SU-DHL-6 (cell line): ENCODE measurements at regions not wholly inside any gene's neighbourhood (a gene's known extent, or its start where the extent isn't known, plus 50 kb on each side); places are given as distances from the start of the nearest gene placed in this dataset.

Experiments
- EZH2phosphoT487 ChIP-seq: fragments of 200-600 bp; sonication (generic), shearing (Covaris generic); conservative IDR thresholded peaks from 2 replicates; pipeline ENCODE4 v1.6.1; 2018; ENCODE audit warnings: mild to moderate bottlenecking, antibody characterized with exemption, low read length, moderate library complexity, mixed read lengths
- TF ChIP-seq, protein P1 (sequence below): fragments of 200-600 bp; sonication (generic); IDR thresholded peaks from one replicate; pipeline ENCODE4 v1.5.1; 2017; ENCODE audit warnings: antibody characterized with exemption, mild to moderate bottlenecking, low read length, moderate library complexity; ENCODE audit not compliant: insufficient read depth, poor library complexity, severe bottlenecking

DNA sequence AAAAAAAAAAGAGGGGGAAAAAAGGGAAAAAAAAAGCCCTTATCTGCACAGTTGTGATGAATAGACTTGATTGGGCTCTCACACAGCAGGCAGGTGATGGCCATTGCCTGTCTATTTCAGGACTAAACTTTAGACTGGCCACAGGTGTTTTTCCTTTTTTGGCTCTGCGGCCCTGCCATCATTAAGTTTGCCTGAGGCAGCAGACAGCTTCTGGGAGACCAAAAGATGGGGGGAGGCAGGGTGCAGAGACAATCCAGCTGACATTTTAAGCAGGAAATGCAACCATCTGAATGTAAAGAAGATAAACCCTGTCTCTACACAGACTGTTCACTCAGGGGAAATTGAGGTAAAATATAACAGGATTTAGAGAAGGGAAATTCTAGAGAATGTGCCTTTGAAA, 295.0 kb upstream of the KCNH8 start:
- TF ChIP-seq, protein P1, sequence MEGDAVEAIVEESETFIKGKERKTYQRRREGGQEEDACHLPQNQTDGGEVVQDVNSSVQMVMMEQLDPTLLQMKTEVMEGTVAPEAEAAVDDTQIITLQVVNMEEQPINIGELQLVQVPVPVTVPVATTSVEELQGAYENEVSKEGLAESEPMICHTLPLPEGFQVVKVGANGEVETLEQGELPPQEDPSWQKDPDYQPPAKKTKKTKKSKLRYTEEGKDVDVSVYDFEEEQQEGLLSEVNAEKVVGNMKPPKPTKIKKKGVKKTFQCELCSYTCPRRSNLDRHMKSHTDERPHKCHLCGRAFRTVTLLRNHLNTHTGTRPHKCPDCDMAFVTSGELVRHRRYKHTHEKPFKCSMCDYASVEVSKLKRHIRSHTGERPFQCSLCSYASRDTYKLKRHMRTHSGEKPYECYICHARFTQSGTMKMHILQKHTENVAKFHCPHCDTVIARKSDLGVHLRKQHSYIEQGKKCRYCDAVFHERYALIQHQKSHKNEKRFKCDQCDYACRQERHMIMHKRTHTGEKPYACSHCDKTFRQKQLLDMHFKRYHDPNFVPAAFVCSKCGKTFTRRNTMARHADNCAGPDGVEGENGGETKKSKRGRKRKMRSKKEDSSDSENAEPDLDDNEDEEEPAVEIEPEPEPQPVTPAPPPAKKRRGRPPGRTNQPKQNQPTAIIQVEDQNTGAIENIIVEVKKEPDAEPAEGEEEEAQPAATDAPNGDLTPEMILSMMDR: no peak
- no peak for TF ChIP-seq EZH2phosphoT487
